HG03135 (cell line): ENCODE measurements at regions not wholly inside any gene's neighbourhood (a gene's known extent, or its start where the extent isn't known, plus 50 kb on each side); places are given as distances from the start of the nearest gene placed in this dataset.

Source experiments
- ATAC-seq: cut with Tn5 transposase; IDR thresholded peaks from one replicate; pipeline ENCODE4 v1.9.1; 2021; ENCODE audit warnings: mild to moderate bottlenecking, moderate library complexity; ENCODE audit not compliant: unreplicated experiment

DNA sequence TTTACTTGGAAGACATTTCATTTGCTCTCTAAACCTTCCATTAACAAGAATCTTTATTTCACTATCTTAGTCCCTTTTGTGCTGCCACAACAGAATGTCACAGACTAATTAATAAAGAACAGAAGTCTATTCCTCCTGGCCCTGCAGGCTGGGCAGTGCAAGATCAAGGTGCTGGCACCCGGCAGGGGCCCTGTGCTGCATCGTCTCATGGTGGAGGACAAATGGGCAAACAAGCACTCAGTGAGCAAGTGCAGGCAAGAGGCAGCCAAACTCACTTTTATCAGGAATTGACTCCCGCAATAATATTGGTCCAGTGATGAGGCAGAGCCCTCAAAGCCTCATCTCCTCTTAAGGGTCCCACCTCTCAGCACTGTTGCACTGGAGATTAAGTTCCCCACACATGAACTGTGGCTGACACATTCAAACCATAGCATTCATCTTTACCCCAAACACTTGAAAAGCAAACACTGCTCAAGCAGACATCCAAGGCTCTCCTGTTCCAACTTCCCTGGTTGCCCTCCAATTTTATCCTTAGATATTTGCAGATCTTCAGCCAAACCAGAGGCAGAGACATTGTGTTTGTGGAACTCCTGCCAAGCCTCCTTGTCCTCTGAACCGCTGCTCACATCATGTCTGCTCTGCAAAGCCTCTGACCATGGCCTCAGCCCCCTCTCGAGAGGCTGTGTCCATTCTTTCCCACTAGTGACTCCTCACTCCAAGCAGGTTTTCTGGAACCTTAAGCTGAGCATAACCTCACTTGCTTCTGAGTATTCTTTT, 404.4 kb upstream of the SOX11 start:
- ATAC-seq, result no peak

DNA sequence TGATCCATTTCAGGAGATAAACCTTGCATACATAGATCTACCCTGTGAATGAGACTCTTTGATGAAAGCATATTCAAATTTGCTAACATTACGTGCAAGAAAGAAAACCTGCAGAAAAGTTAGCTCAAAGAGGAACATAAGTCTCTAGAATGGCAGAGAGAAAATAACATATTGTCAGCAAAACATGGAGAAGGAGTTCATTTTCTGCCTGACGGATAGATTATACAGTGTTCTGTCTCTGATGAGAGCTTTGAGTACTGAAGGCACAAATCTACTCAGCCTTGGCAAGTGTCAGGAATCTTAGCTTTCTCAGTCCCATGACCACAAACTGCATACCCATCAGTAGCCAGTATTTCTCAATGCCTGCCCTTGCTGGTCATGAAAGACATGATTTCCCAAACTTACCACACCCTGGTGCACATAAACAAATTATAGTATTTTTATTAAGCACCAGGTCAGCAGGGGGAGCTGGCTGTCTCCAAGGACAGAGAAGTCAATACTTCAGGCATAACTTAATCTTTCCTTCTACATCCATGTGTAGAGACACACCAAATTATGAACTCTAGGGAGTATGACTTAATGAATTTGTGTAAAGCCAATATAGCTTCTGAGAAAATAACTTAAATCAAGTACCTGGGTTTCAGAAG, 401.2 kb upstream of the SOX11 start:
- no peak for ATAC-seq

GRCh38 chr2:5304640-5305039, 387.5 kb upstream of the SOX11 start:
- no peak for ATAC-seq

DNA sequence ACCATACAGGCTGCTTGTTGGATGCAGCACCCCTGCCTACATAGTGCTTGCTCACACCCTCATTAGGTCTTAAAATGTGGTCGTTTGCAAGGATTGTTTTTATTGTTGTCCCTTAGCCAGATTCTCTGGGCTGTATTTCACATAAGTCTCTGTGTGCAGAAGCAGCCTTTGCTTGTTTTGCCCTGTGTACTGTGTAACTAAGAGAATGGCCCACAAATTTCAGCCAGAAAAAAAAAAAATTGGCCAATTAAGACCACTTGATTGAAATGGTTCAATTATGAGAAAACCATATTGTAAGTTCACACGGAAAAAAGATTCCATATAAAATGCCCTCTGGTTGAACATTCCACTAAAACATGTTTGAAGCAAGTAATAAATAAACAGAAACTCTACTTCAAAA, 377.1 kb upstream of the SOX11 start:
- no peak for ATAC-seq

DNA sequence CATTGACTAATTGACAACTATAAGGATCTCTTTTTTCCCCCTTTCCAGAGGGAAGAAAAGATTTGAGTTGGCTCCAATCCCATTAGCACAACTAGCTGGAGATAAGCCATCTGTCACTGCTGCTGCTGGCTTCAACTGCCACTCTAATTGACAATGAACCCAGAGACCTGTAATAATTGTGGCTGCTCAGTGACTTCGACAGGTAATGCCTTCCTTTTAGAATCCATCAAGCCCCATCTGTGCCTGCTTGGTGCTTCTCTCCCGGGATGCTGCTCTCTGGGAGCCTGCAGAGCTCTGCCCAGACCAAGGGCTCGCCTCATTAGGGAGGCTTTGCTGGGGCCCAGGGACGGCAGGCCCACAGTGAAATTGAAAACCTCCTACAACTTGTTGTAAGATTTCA, 376.7 kb upstream of the SOX11 start:
- ATAC-seq, result no peak

DNA sequence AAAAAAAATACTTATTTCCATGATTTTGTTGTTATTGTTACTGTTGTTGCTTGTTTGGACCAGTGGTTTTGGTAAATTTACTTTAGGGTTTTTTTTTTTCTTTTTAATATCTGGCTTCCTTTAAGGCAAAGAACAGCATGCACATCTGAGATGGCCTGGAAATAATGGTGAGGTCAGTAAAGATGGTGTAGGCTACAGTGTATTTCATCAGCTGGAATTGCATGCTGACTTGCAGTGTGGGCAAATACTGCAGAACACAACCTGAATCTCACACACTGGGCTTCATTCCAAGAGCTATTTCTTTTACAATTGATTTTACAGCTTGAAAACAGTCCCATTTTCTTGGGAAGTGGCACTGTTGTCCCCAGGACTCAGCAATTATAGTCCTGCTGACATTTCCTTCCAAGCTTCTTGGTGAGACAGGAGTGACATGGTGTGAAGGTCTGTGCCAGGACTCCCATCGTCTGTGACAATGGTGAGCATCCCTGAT, 376.1 kb upstream of the SOX11 start:
- ATAC-seq, result no peak

GRCh38 chr2:5319493-5319892, 372.7 kb upstream of the SOX11 start:
- ATAC-seq, result no peak

- ATAC-seq, result no peak
Observed at GRCh38 chr2:5322396-5322795, 369.8 kb upstream of the SOX11 start.

DNA sequence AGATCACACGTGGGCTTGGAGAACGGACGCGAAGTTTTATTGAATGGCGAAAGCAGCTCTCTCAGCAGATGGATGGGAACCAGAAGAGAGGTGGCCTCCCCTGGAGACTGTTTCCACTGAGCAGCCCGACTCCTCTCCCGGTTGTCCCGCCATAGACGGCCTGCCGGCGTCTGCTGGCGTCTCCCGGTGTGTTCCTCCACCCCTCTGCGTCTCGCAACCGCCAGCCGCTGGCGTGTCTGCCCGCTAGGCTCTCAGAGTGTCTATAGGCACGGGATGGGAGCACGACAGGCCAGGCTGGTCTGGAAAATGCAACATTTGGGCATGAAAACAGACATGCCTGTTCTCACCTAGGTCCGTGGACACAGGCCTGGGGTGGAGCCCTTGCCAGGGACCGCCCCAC, 366.7 kb upstream of the SOX11 start:
- no peak for ATAC-seq

GRCh38 chr2:5328826-5329225, 363.4 kb upstream of the SOX11 start:
- no peak for ATAC-seq

DNA sequence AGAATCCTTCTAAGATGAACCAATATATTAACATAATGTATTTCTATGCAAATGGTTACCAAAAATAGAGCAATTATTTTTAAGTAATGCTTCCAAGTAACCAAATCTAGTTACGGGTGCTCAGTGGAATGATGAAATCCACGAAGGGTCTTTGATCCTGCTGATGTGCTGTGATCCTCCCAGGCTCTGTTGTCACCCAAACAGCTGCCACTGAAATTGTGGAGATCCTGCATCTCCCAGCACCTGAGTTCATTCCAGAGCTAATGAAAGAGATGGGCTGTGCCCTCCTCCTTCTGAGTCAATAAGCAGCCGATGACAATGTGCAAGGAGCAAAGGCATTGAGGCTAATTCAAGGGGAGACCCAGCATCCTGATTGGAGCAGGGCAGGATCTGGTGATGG, 362.4 kb upstream of the SOX11 start:
- no peak for ATAC-seq

GRCh38 chr2:5330961-5331360, 361.2 kb upstream of the SOX11 start:
- no peak for ATAC-seq

DNA sequence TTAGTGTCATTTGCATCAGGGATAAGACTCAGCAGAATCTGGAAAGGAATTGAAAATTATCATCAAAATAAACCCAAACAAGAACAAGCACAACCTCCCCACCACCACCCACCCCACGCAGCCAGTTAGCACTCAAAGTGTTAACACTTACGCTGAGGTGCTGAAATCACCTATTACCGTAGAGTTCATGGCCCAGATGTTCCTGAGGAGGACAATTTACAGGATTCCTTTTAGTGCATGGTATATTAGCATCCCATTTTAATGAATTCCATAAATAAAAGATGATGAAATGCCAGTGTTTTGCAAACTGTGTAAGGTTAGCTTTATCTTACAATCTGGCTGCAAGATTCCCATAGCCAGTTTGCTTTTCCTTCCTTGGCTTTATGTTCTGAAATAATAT, 359.3 kb upstream of the SOX11 start:
- no peak for ATAC-seq

GRCh38 chr2:5339473-5339872, 352.7 kb upstream of the SOX11 start:
- ATAC-seq, result no peak

- no peak for ATAC-seq
Observed at GRCh38 chr2:5343785-5344335, 348.3 kb upstream of the SOX11 start.

DNA sequence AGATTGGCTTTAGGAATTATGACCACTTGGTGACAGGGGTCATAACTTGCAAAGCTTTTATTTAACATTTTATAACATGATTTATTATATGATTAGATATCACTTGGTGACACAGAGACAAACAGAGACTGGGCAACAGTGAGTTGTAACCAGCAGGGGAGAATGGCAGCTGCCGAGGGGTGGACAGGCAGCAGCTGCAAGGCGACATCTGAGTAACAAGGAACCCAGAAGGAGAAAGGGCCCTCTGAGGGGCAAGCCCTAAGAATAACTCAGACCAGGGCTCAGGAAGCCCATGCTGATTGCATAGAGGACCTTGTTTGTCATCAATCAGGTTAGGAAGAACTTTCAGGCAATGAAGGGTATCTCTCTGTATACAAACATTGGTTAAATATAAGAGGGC, 339.9 kb upstream of the SOX11 start:
- no peak for ATAC-seq

DNA sequence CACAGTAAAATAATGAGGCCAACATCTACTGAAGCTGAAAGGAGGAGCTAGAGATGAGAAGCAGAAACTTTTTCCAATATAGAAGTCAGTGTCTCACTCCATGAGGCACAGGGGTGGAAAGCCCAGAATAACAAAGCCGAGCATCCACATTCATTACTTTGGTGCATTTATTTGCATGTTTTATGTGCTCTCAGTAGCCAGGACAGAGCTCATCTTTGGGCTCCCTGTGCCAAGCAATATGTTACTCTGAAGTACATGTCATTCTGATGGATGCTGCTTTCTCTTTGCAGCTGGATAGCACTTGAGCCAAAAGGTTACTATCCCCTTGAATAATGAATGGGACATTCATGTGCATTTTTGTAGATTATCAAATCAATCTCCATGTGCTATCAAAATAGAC, 338.6 kb upstream of the SOX11 start:
- no peak for ATAC-seq

GRCh38 chr2:5359397-5359796, 332.8 kb upstream of the SOX11 start:
- no peak for ATAC-seq

DNA sequence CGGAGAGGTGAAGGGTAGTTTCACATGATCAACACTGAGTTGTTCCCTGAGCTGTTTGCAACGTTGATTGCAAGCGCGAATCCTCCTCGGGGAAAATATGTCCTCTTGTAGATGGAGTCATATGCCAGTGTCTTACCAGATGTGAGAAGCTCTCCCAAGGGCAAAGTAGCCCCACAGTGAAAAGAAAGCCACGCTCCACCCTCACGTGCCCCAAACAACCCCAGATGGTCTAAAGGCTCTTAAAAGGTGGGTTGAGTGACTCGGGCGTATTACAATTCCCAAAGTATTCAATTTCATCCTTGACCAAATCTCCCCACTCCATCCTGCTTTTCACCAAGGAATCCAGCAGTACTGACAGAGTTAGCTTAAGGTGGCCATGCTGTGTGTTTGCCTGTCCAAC, 332.1 kb upstream of the SOX11 start:
- no peak for ATAC-seq

DNA sequence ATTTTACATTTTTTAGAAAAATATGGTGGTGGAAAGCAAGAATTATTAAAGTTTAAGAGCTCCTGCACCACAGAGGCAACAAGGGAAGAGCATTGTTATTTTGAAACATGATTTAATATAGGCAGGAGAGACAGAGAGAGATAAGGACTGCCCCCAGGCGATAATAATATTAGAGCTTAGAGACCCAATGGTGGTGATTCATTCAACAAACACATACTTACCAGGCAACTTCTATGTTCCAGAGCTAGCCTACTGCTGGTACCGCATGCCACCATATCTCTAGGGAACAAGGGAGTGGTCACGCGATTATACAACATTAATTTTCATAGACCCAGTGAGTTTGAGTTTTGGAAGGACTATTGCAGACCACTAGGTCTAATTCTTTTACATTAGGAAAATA, 327.8 kb upstream of the SOX11 start:
- no peak for ATAC-seq

DNA sequence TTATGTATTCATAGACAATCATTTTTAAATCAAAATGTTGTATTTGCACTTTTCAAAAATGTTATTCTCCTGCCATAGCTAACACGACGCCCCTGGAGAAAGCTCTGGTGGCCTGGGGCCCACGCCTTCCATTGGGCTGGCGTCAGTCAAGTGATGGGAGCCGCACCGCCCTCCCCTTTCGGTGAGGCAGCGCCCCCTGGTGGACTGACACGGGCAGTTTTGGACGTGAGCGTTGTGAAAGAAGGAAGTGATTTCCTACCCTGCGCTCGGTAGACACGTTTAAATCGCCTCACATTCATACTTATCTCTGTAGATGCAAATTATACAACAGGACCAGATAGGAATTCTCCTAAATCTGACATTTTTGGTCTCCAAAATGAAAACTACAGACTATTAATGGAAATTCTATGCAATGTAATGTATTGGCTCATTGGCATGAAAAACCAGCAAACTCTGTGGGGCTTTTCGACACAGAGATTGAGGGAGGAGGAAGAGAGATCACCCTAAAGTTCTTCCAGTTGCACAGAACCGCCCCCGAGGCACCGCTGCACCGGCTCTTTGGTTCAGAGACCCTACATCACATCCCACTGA, 326.2 kb upstream of the SOX11 start:
- peak; percentile 88 for ATAC-seq

GRCh38 chr2:5367321-5367720, 324.9 kb upstream of the SOX11 start:
- ATAC-seq, result no peak
